ENCODE measurements at regions not wholly inside any gene's neighbourhood (a gene's known extent, or its start where the extent isn't known, plus 50 kb on each side); places are given as distances from the start of the nearest gene placed in this dataset.

DNA sequence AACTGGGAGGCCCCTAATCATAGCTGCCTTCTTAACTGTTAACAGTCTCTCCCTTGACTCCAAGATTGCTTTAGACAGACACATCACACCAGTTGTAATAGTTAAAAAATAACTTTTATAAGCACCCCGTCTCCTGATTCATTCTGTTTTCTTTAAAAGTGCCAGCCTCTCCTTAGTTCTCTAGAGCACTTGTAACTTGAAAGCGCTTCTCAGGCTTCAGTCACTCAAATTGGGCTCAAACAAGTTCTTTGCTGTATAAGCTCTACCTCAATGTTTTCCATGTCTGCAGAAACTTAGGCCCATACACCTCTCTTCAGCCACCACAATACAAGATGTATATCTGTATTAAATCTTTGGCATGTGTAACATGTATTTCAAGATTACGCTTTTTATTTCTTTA, 169.6 kb downstream of the GABRG1 start:
- TF ChIP-seq, protein P1, sequence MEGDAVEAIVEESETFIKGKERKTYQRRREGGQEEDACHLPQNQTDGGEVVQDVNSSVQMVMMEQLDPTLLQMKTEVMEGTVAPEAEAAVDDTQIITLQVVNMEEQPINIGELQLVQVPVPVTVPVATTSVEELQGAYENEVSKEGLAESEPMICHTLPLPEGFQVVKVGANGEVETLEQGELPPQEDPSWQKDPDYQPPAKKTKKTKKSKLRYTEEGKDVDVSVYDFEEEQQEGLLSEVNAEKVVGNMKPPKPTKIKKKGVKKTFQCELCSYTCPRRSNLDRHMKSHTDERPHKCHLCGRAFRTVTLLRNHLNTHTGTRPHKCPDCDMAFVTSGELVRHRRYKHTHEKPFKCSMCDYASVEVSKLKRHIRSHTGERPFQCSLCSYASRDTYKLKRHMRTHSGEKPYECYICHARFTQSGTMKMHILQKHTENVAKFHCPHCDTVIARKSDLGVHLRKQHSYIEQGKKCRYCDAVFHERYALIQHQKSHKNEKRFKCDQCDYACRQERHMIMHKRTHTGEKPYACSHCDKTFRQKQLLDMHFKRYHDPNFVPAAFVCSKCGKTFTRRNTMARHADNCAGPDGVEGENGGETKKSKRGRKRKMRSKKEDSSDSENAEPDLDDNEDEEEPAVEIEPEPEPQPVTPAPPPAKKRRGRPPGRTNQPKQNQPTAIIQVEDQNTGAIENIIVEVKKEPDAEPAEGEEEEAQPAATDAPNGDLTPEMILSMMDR (IDR thresholded peaks at IDR 0.05): no peak
- TF ChIP-seq POLR2A (IDR thresholded peaks at IDR 0.05): no peak

All from right lobe of liver (tissue), 4 donors.